ENCODE measurements at regions not wholly inside any gene's neighbourhood (a gene's known extent, or its start where the extent isn't known, plus 50 kb on each side); places are given as distances from the start of the nearest gene placed in this dataset.

- no peak for TF ChIP-seq CTCF (IDR thresholded peaks at IDR 0.05)
- no peak for TF ChIP-seq POLR2A (IDR thresholded peaks at IDR 0.05)
Observed at GRCh38 chrX:109922190-109922589, 80.7 kb upstream of the TMEM164 start.
